Lower lobe of right lung (tissue), 2 donors: ENCODE measurements at regions not wholly inside any gene's neighbourhood (a gene's known extent, or its start where the extent isn't known, plus 50 kb on each side); places are given as distances from the start of the nearest gene placed in this dataset.

Experiments used
- ATAC-seq, 2 donors: fragments of 200-7000 bp; cut with Tn5 transposase; one replicate each; pipeline ENCODE4 v1.9.1; 2020 to 2022; ENCODE audit warnings: mild to moderate bottlenecking in 2 of 2, moderate library complexity in 2 of 2
- DNase-seq: peaks from one replicate; pipeline ENCODE4 v3.0.0-alpha.2; 2020
- H3K27ac ChIP-seq: fragments of 200-600 bp; one replicate; pipeline ENCODE4 v1.8.0; 2022
- H3K27me3 ChIP-seq: fragments of 200-600 bp; one replicate; pipeline ENCODE4 v1.8.0; 2022; ENCODE audit warnings: low read depth
- H3K36me3 ChIP-seq: fragments of 200-600 bp; one replicate; pipeline ENCODE4 v1.8.0; 2022; ENCODE audit warnings: mild to moderate bottlenecking
- H3K4me1 ChIP-seq: fragments of 200-600 bp; one replicate; pipeline ENCODE4 v1.8.0; 2022
- H3K4me3 ChIP-seq: fragments of 200-600 bp; one replicate; pipeline ENCODE4 v1.8.0; 2022; ENCODE audit warnings: mild to moderate bottlenecking
- H3K9me3 ChIP-seq: fragments of 200-600 bp; one replicate; pipeline ENCODE4 v1.8.0; 2022
- CTCF ChIP-seq: fragments of 200-600 bp; IDR thresholded peaks from one replicate; pipeline ENCODE4 v1.8.0; 2022; ENCODE audit warnings: antibody characterized with exemption, mild to moderate bottlenecking
- intact Hi-C: fragments of 100-400 bp; cut with DNase I; formaldehyde crosslinking; loops from one replicate; pipeline ENCODE4 v1.11.0; 2022
- donor health status: DM: no; HTN: yes; CAD: no; lungs with severe emphysema.

DNA sequence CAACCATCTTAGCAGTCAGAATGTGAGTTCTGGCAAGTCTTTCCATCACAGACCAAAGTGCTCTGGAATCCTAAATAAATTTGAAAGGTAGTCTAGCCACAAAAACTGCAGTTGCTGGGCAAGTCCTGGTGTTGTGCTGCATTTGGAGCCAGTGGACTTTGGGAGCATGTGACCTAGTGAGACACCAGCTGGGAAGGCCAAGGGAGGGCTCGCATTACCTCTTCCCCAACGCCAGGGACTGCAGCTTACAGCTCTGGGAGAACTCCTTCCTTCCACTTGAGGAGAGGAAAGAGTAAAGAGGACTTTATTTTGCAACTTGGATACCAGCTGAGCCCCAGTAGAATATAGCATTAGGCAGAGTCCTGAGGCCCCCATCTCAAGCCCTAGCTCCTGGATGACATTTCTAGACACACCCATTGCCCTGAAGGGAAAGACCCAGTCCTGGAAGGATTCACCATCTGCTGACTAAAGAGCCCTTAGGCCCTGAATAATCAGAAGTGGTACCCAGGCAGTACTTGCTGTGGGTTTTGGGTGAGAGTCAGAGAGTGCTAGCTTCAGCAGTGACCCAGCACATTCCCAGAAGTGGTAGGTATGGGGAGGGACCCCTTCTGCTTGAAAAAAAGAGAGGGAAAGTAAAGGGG, 190.7 kb downstream of the NUF2 start:
- no peaks in the 10 kb centered on the region for H3K4me1 ChIP-seq
- DNase-seq (no peak), ATAC-seq (no peak)
- H3K9me3 ChIP-seq: no peaks in the 10 kb centered on the region
- H3K27ac ChIP-seq: no peak overlapping the region
- no peak for TF ChIP-seq CTCF
- H3K4me3 ChIP-seq: no peak overlapping the region
- H3K27me3 ChIP-seq: no peaks in the 10 kb centered on the region
- intact Hi-C loops: no loop called here
- no peaks in the 10 kb centered on the region for H3K36me3 ChIP-seq

DNA sequence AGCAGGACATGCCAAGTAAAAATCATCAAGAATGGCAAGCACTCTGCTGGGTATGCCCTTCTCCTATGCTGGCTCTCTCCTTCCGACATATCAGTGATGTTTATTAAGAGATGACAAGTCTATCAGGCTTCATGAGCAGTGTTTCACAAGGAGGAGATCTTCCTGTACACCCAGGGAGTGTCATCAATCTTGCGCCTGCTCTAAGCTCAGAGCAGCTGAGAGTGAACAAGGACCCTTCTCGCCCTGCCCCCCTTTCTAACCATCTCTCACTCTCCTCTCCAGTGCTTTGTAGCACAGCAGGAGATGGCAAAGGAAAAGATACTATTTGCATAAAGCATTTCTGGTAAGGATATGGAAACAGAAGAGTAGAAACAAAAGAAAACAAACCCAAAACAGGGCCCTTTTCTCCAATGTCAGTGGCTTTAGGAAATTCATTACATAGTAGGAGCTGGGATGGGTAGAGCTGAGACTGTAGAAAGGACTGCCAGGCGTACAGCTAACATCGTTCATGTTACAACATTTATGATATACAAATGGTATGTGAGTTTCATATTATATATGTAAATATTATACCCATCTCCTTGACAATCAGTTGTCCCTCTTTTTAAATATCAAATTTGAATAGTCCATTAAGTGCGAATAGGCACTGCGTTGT, 201.7 kb downstream of the NUF2 start:
- intact Hi-C loops: no loop called here
- DNase-seq (no peak), ATAC-seq (no peak)
- no peak overlapping the region for H3K27ac ChIP-seq
- TF ChIP-seq CTCF: no peak
- H3K27me3 ChIP-seq: no peaks in the 10 kb centered on the region
- H3K4me3 ChIP-seq: no peak overlapping the region
- H3K9me3 ChIP-seq: no peaks in the 10 kb centered on the region
- H3K36me3 ChIP-seq: no peaks in the 10 kb centered on the region
- H3K4me1 ChIP-seq: no peaks in the 10 kb centered on the region

- Histone ChIP-seq H3K27me3 (no peaks in the 10 kb centered on the region), H3K36me3 (no peaks in the 10 kb centered on the region), H3K27ac (no peak overlapping the region), H3K4me3 (no peak overlapping the region), H3K9me3 (no peaks in the 10 kb centered on the region), H3K4me1 (no peaks in the 10 kb centered on the region)
- DNase-seq (no peak), ATAC-seq (no peak)
- peak; percentile 51 for TF ChIP-seq CTCF
- intact Hi-C loops: no loop called here
Measured at GRCh38 chr1:163528710-163529348, 207.1 kb downstream of the NUF2 start.

DNA sequence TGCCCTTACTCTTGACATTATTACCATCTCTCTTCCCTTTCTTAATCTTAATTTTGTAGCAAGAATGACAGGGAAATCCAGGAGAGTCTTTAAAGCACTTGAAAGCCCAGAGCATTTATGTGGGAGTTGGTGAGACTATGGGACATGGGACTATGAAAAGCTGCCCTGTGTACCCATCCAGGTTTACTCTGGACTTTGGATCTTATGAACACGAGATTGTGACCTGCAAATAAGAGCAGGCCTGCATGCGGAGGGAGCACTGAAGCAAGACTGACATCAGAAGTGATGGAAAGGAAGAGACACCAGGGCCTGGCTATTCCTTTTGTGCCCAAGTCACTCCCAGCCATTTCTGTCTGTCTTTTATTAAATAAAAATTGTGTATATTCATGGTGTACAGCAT, 209.6 kb downstream of the NUF2 start:
- Histone ChIP-seq H3K9me3 (no peaks in the 10 kb centered on the region), H3K27me3 (no peaks in the 10 kb centered on the region), H3K36me3 (no peaks in the 10 kb centered on the region), H3K4me3 (no peak overlapping the region), H3K27ac (no peak overlapping the region), H3K4me1 (no peaks in the 10 kb centered on the region)
- no peak for TF ChIP-seq CTCF
- intact Hi-C loops: no loop called here
- ATAC-seq (no peak), DNase-seq (no peak)

GRCh38 chr1:163535401-163535800, 213.6 kb downstream of the NUF2 start:
- Histone ChIP-seq H3K4me3 (no peak overlapping the region), H3K9me3 (no peaks in the 10 kb centered on the region), H3K4me1 (no peaks in the 10 kb centered on the region), H3K27ac (no peak overlapping the region), H3K27me3 (no peaks in the 10 kb centered on the region), H3K36me3 (no peaks in the 10 kb centered on the region)
- intact Hi-C loops: no loop called here
- DNase-seq (no peak), ATAC-seq (no peak)
- TF ChIP-seq CTCF: no peak
